ENCODE measurements at regions not wholly inside any gene's neighbourhood (a gene's known extent, or its start where the extent isn't known, plus 50 kb on each side); places are given as distances from the start of the nearest gene placed in this dataset.

- H3K27ac Mint-ChIP-seq: no peak overlapping the region
- H3K36me3 Mint-ChIP-seq (ENCODE audit: low read depth): no peaks in the 10 kb centered on the region
- no peaks in the 10 kb centered on the region for H3K79me2 ChIP-seq (replicated peaks; ENCODE audit: insufficient read depth)
- no peaks in the 10 kb centered on the region for H3K9me2 ChIP-seq (ENCODE audit: insufficient read depth)
- H3K27ac ChIP-seq (ENCODE audit: low read depth): no peak overlapping the region
- H3K4me1 Mint-ChIP-seq: no peaks in the 10 kb centered on the region
- no peak overlapping the region for H3K4me3 Mint-ChIP-seq
- no peaks in the 10 kb centered on the region for H3K4me1 ChIP-seq (ENCODE audit: insufficient read depth)
- H3K9me3 Mint-ChIP-seq: peaks cover 17% of the 10 kb centered on the region; the same call in 2 of the 3 replicates
- ATAC-seq: no peak
- no peak overlapping the region for H2AFZ ChIP-seq
- peaks cover 3% of the 10 kb centered on the region for H3K27me3 Mint-ChIP-seq (ENCODE audit: insufficient read depth, low read depth, poor library complexity)
- no peak overlapping the region for H3K4me3 ChIP-seq
- no peaks in the 10 kb centered on the region for H3K27me3 ChIP-seq (ENCODE audit: insufficient read depth)
- no peak overlapping the region for H3K4me2 ChIP-seq
- no peaks in the 10 kb centered on the region for H3K36me3 ChIP-seq (ENCODE audit: insufficient read depth)
- DNase-seq (ENCODE audit: low spot score): no peak
- no peaks in the 10 kb centered on the region for H3F3A ChIP-seq (replicated peaks; ENCODE audit: low read depth)
- TF ChIP-seq ZNF114 (CRISPR knock-in tag; IDR thresholded peaks at IDR 0.05) (no peak), POLR2AphosphoS5 (IDR thresholded peaks at IDR 0.05; ENCODE audit: low read depth) (no peak), NANOG (IDR thresholded peaks at IDR 0.05; ENCODE audit: borderline replicate concordance) (no peak), EZH2 (IDR thresholded peaks at IDR 0.05; ENCODE audit: low read depth, unreplicated experiment) (no peak), CTCF (conservative IDR thresholded peaks at IDR 0.05; ENCODE audit: low read depth in 2 of 2) (no peak), STAT1 (IDR thresholded peaks at IDR 0.05; ENCODE audit: unreplicated experiment) (no peak), ZNF462 (CRISPR knock-in tag; IDR thresholded peaks at IDR 0.05) (no peak), JUNB (IDR thresholded peaks at IDR 0.05; ENCODE audit: unreplicated experiment) (no peak), CREB1 (CRISPR knock-in tag; IDR thresholded peaks at IDR 0.05; ENCODE audit: low read depth) (no peak), ZNF331 (CRISPR knock-in tag; IDR thresholded peaks at IDR 0.05; ENCODE audit: low read depth) (no peak), EZH2phosphoT487 (IDR thresholded peaks at IDR 0.05; ENCODE audit: unreplicated experiment) (no peak)
- TF ChIP-seq, protein P1, sequence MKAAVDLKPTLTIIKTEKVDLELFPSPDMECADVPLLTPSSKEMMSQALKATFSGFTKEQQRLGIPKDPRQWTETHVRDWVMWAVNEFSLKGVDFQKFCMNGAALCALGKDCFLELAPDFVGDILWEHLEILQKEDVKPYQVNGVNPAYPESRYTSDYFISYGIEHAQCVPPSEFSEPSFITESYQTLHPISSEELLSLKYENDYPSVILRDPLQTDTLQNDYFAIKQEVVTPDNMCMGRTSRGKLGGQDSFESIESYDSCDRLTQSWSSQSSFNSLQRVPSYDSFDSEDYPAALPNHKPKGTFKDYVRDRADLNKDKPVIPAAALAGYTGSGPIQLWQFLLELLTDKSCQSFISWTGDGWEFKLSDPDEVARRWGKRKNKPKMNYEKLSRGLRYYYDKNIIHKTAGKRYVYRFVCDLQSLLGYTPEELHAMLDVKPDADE (IDR thresholded peaks at IDR 0.05): no peak
- TF ChIP-seq, protein P2, sequence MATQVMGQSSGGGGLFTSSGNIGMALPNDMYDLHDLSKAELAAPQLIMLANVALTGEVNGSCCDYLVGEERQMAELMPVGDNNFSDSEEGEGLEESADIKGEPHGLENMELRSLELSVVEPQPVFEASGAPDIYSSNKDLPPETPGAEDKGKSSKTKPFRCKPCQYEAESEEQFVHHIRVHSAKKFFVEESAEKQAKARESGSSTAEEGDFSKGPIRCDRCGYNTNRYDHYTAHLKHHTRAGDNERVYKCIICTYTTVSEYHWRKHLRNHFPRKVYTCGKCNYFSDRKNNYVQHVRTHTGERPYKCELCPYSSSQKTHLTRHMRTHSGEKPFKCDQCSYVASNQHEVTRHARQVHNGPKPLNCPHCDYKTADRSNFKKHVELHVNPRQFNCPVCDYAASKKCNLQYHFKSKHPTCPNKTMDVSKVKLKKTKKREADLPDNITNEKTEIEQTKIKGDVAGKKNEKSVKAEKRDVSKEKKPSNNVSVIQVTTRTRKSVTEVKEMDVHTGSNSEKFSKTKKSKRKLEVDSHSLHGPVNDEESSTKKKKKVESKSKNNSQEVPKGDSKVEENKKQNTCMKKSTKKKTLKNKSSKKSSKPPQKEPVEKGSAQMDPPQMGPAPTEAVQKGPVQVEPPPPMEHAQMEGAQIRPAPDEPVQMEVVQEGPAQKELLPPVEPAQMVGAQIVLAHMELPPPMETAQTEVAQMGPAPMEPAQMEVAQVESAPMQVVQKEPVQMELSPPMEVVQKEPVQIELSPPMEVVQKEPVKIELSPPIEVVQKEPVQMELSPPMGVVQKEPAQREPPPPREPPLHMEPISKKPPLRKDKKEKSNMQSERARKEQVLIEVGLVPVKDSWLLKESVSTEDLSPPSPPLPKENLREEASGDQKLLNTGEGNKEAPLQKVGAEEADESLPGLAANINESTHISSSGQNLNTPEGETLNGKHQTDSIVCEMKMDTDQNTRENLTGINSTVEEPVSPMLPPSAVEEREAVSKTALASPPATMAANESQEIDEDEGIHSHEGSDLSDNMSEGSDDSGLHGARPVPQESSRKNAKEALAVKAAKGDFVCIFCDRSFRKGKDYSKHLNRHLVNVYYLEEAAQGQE (IDR thresholded peaks at IDR 0.05; ENCODE audit: unreplicated experiment): no peak
- no peaks in the 10 kb centered on the region for H4K20me1 ChIP-seq (replicated peaks; ENCODE audit: insufficient read depth)
Observed at GRCh38 chr16:8127070-8127469, 463.2 kb downstream of the TMEM114 start.

Measured in GM23338 (cell line).